NT2/D1 (cell line): ENCODE measurements at regions not wholly inside any gene's neighbourhood (a gene's known extent, or its start where the extent isn't known, plus 50 kb on each side); places are given as distances from the start of the nearest gene placed in this dataset.

Experiments
- SUZ12 ChIP-seq: IDR thresholded peaks from 2 replicates; pipeline ENCODE4 v1.6.1; 2011; ENCODE audit not compliant: insufficient read length, insufficient read depth; ENCODE audit errors: extremely low read depth
- YY1 ChIP-seq: IDR thresholded peaks from 2 replicates; pipeline ENCODE4 v1.6.1; 2011; ENCODE audit not compliant: insufficient read length, insufficient read depth
- ZNF274 ChIP-seq: IDR thresholded peaks from 2 replicates; pipeline ENCODE4 v1.6.1; 2011; ENCODE audit warnings: mild to moderate bottlenecking, low read depth, low read length

DNA sequence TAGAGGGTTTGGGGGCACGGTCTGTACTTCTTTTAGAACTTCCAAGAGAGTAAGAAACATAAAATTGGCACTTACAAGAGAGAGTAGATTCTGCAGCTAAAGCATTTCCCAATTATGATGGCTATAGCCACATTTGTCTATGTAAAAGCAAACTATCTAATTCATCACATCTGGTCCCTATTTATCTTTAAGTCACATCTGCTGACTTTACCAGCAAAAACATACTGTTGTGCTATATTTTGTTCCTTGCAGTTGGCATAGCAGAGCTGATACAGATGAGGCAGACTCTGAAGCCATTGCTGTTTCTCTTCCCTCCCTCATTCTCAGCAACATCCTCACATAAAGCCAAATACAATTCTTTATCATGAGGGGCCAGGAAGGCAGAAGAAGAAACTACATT, 1533.5 kb upstream of the RAG2 start:
- TF ChIP-seq ZNF274: no peak
- TF ChIP-seq YY1: no peak
- no peak for TF ChIP-seq SUZ12
